MM.1S (cell line): ENCODE measurements at regions not wholly inside any gene's neighbourhood (a gene's known extent, or its start where the extent isn't known, plus 50 kb on each side); places are given as distances from the start of the nearest gene placed in this dataset.

ENCODE experiments used
- CTCF ChIP-seq: fragments of 300-600 bp; sonication (generic); IDR thresholded peaks from 2 replicates; pipeline ENCODE4 v1.5.1; 2016; ENCODE audit warnings: antibody characterized with exemption, low read length, mixed read lengths
- EZH2phosphoT487 ChIP-seq: fragments of 300-600 bp; sonication (generic); IDR thresholded peaks from 2 replicates; pipeline ENCODE4 v1.6.1; 2018; ENCODE audit warnings: antibody characterized with exemption, low read length

GRCh38 chr5:8445139-8445538 is 576.2 kb downstream of the MTRR start:
- TF ChIP-seq EZH2phosphoT487 = no peak
- no peak for TF ChIP-seq CTCF
